NCI-H146 (cell line): ENCODE measurements at regions not wholly inside any gene's neighbourhood (a gene's known extent, or its start where the extent isn't known, plus 50 kb on each side); places are given as distances from the start of the nearest gene placed in this dataset.
"Not testable (repeated sequence)": the region's sequence is repeated elsewhere in the genome, so short reads cannot be mapped to it uniquely, and the experiment has no call there.

Experiments
- DNase-seq: peaks from one replicate; lab custom pipeline; 2025; lab: John Stamatoyannopoulos, UW

- DNase-seq: no peak
Measured at GRCh38 chr5:75002271-75002670, 50.1 kb downstream of the GCNT4 start.

- no peak for DNase-seq
Measured at GRCh38 chr5:74995926-74996325, 56.4 kb downstream of the GCNT4 start.

- no peak for DNase-seq
Measured at GRCh38 chr5:74994826-74995225, 57.5 kb downstream of the GCNT4 start.

GRCh38 chr5:74993743-74994142, 58.6 kb downstream of the GCNT4 start:
- no peak for DNase-seq

- DNase-seq: no peak
Measured at GRCh38 chr5:74992791-74993190, 59.6 kb downstream of the GCNT4 start.

GRCh38 chr5:74991522-74991921, 60.8 kb downstream of the GCNT4 start:
- no peak for DNase-seq

GRCh38 chr5:74990194-74990593, 62.2 kb downstream of the GCNT4 start:
- DNase-seq: no peak

- no peak for DNase-seq
Measured at GRCh38 chr5:74988273-74988983, 63.9 kb downstream of the GCNT4 start.

- DNase-seq: no peak
Measured at GRCh38 chr5:74978345-74978744, 74.0 kb downstream of the GCNT4 start.

- no peak for DNase-seq
Measured at GRCh38 chr5:74977471-74977870, 74.9 kb downstream of the GCNT4 start.

GRCh38 chr5:74976651-74977050, 75.7 kb downstream of the GCNT4 start:
- DNase-seq: no peak

- DNase-seq: no peak
Measured at GRCh38 chr5:74975582-74975981, 76.8 kb downstream of the GCNT4 start.

- DNase-seq: no peak
Measured at GRCh38 chr5:74974451-74975091, 77.8 kb downstream of the GCNT4 start.

GRCh38 chr5:74973694-74974093, 78.7 kb downstream of the GCNT4 start:
- DNase-seq: no peak

- DNase-seq: no peak
Measured at GRCh38 chr5:74971947-74972460, 80.4 kb downstream of the GCNT4 start.

- DNase-seq: not testable (repeated sequence)
Measured at GRCh38 chr5:74970891-74971290, 81.5 kb downstream of the GCNT4 start.

GRCh38 chr5:74969726-74970125, 82.6 kb downstream of the GCNT4 start:
- no peak for DNase-seq

- DNase-seq: no peak
Measured at GRCh38 chr5:74966141-74967026, 86.0 kb downstream of the GCNT4 start.

- DNase-seq: no peak
Measured at GRCh38 chr5:74963407-74963806, 89.0 kb downstream of the GCNT4 start.

- no peak for DNase-seq
Measured at GRCh38 chr5:74957906-74958305, 91.7 kb upstream of the FAM169A start.

- DNase-seq: no peak
Measured at GRCh38 chr5:74957029-74957784, 91.0 kb upstream of the FAM169A start.

- DNase-seq: no peak
Measured at GRCh38 chr5:74956278-74956677, 90.1 kb upstream of the FAM169A start.
